GM23248 (cell line): ENCODE measurements at regions not wholly inside any gene's neighbourhood (a gene's known extent, or its start where the extent isn't known, plus 50 kb on each side); places are given as distances from the start of the nearest gene placed in this dataset.

Experiments
- DNase-seq: peaks from one replicate; pipeline ENCODE4 v3.0.0-alpha.2; 2015
- H2AFZ ChIP-seq: fragments of 200-600 bp; sonication (generic); 2 replicates; pipeline ENCODE4 v1.6.1; 2016; ENCODE audit warnings: antibody characterized with exemption
- H3F3A ChIP-seq: fragments of 200-600 bp; sonication (generic); 2 replicates; pipeline ENCODE4 v1.6.1; 2016; ENCODE audit warnings: mild to moderate bottlenecking, antibody characterized with exemption, mixed run types; ENCODE audit not compliant: insufficient read depth
- H3K27ac ChIP-seq: fragments of 200-600 bp; sonication (generic); 2 replicates; pipeline ENCODE4 v1.5.1; 2016; ENCODE audit warnings: mild to moderate bottlenecking
- H3K27me3 ChIP-seq: fragments of 200-600 bp; sonication (generic); replicated peaks from 2 replicates; pipeline ENCODE4 v1.6.1; 2016; ENCODE audit warnings: mild to moderate bottlenecking; ENCODE audit not compliant: insufficient read depth
- H3K36me3 ChIP-seq: fragments of 200-600 bp; sonication (generic); 2 replicates; pipeline ENCODE4 v1.6.1; 2016; ENCODE audit warnings: low read depth, mild to moderate bottlenecking
- H3K4me1 ChIP-seq: fragments of 200-600 bp; sonication (generic); 2 replicates; pipeline ENCODE4 v1.6.1; 2016; ENCODE audit warnings: mild to moderate bottlenecking; ENCODE audit not compliant: insufficient read depth
- H3K4me2 ChIP-seq: fragments of 200-600 bp; sonication (generic); one replicate; pipeline ENCODE4 v1.6.1; 2016; ENCODE audit warnings: mild to moderate bottlenecking; ENCODE audit not compliant: unreplicated experiment
- H3K4me3 ChIP-seq: fragments of 200-600 bp; sonication (generic); 2 replicates; pipeline ENCODE4 v1.5.1; 2016; ENCODE audit warnings: mild to moderate bottlenecking
- H3K79me2 ChIP-seq: fragments of 200-600 bp; sonication (generic); 2 replicates; pipeline ENCODE4 v1.6.1; 2016; ENCODE audit warnings: mild to moderate bottlenecking; ENCODE audit not compliant: insufficient read depth
- H3K9ac ChIP-seq: fragments of 200-600 bp; sonication (generic); 2 replicates; pipeline ENCODE4 v1.6.1; 2016; ENCODE audit warnings: mild to moderate bottlenecking
- H3K9me2 ChIP-seq: fragments of 200-600 bp; sonication (generic); 2 replicates; pipeline ENCODE4 v1.6.1; 2016; ENCODE audit warnings: mixed run types, mild to moderate bottlenecking, moderate library complexity; ENCODE audit not compliant: insufficient read depth
- H3K9me3 ChIP-seq: fragments of 200-600 bp; sonication (generic); one replicate; pipeline ENCODE4 v1.6.1; 2017; ENCODE audit warnings: low read depth
- H4K20me1 ChIP-seq: fragments of 200-600 bp; sonication (generic); 2 replicates; pipeline ENCODE4 v1.6.0; 2016; ENCODE audit not compliant: insufficient read depth
- EZH2 ChIP-seq: fragments of 200-600 bp; sonication (generic); IDR thresholded peaks from 2 replicates; pipeline ENCODE4 v1.6.1; 2018; ENCODE audit warnings: antibody characterized with exemption, mild to moderate bottlenecking; ENCODE audit not compliant: insufficient read depth, poor library complexity, severe bottlenecking
- EZH2phosphoT487 ChIP-seq: fragments of 200-600 bp; sonication (generic); IDR thresholded peaks from 2 replicates; pipeline ENCODE4 v1.6.1; 2018; ENCODE audit warnings: antibody characterized with exemption, moderate library complexity, mild to moderate bottlenecking, low read depth; ENCODE audit not compliant: insufficient read depth
- WGBS, 2 experiments: methylation state at CpG; one replicate each; pipeline ENCODE4 v1.1.6; 2015 to 2017; ENCODE audit warnings: low lambda C conversion rate in 2 of 2, low coverage in 1 of 2; ENCODE audit errors: missing lambda C conversion rate in 2 of 2; 5-methylcytosine and 5-hydroxymethylcytosine counted together
- in situ Hi-C: fragments of 300-500 bp; cut with MboI; formaldehyde crosslinking; loops from 2 replicates; pipeline ENCODE4 v1.15.0; 2020

DNA sequence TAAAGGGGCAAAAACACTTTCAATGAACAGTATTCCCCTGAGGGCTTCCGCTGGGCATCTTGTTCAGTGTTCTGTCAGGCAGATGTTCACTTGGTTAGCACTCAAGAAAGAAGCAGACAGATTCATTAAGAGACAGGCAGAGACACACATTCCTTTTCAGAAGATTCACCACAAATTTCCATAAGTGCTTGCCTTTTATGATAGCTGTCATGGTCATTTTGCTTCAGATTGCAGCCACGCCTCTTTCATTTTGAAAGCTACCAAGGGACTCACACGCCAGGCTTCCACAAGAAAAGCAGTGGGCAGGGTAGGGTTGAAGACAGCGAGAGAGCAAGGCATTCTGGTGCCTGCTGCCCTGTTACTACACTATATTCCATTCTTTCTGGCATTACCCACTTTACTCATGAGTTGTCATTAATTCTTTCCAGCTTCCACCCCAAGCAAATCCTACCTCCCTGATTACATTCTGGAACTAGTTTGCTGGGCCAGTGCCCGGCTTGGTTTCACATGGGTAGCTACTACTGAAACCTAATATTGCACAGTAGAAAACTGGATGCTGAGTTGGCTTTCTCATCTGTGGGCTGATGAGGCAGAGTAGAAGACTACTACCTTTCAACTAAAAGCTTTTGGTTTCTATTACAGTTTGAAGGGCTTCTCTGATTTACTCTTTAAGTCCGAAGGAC is 91.2 kb upstream of the COL24A1 start:
- peak overlapping the region; percentile 71 for H3K4me2 ChIP-seq
- H3K36me3 ChIP-seq = no peaks in the 10 kb centered on the region
- 1% methylated on average over 6 of the region's 6 CpGs for WGBS, 2 experiments
- peak; percentile 72 for DNase-seq
- H3K9me3 ChIP-seq = no peaks in the 10 kb centered on the region
- no peaks in the 10 kb centered on the region for H3K4me1 ChIP-seq
- H3K4me3 ChIP-seq = peak overlapping the region; percentile 61
- no peak for TF ChIP-seq EZH2phosphoT487
- TF ChIP-seq EZH2 = no peak
- H3K9ac ChIP-seq = peak overlapping the region; percentile 17; the same call in 1 of the 2 replicates
- H3K9me2 ChIP-seq = no peaks in the 10 kb centered on the region
- H3K27me3 ChIP-seq = no peaks in the 10 kb centered on the region
- peak overlapping the region; percentile 65 for H2AFZ ChIP-seq
- H3F3A ChIP-seq = peaks cover 12% of the 10 kb centered on the region; the same call in 1 of the 2 replicates
- H4K20me1 ChIP-seq = no peaks in the 10 kb centered on the region
- no peaks in the 10 kb centered on the region for H3K79me2 ChIP-seq
- in situ Hi-C loops = no loop called here
- no peak overlapping the region for H3K27ac ChIP-seq

DNA sequence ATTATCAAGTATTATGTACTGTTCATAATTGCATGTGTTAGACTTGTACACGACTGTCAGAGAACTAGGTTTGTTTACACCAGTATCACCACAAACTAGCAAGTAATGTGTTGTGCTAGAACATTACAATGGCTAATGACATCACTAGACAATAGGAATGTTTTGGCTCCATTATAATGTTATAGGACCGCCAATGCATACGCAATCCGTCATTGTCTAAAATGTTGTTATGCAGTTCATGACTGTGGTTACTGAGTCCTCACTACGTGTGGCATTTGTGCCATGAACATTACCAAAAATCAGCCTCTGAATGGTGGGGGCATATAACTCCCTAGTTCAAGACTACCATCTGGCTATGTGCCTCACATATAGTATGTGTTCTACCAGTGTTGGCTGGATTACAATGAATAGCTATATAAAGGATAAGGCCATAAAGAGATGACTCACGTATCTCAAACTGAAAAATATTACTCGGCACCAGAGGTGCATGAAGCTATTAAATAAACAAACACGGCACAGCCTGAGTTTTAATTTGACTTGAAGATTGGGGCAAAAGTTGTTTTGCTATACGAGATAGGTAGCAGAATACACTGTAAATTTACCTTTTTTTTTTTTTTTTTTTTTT is 89.1 kb upstream of the COL24A1 start:
- DNase-seq = no peak
- Histone ChIP-seq H4K20me1 (no peaks in the 10 kb centered on the region), H3K79me2 (no peaks in the 10 kb centered on the region), H3K9me2 (no peaks in the 10 kb centered on the region), H3K4me3 (no peak overlapping the region), H3K27me3 (no peaks in the 10 kb centered on the region), H3K9me3 (no peaks in the 10 kb centered on the region), H3K27ac (no peak overlapping the region), H3K4me1 (no peaks in the 10 kb centered on the region), H3K4me2 (no peak overlapping the region), H3K9ac (no peak overlapping the region), H3F3A (peaks cover 12% of the 10 kb centered on the region; the same call in 1 of the 2 replicates), H2AFZ (no peak overlapping the region), H3K36me3 (no peaks in the 10 kb centered on the region)
- in situ Hi-C loops = no loop called here
- WGBS, 2 experiments = 86 to 89% methylated on average over 9 of the region's 9 CpGs
- TF ChIP-seq EZH2 (no peak), EZH2phosphoT487 (no peak)

DNA sequence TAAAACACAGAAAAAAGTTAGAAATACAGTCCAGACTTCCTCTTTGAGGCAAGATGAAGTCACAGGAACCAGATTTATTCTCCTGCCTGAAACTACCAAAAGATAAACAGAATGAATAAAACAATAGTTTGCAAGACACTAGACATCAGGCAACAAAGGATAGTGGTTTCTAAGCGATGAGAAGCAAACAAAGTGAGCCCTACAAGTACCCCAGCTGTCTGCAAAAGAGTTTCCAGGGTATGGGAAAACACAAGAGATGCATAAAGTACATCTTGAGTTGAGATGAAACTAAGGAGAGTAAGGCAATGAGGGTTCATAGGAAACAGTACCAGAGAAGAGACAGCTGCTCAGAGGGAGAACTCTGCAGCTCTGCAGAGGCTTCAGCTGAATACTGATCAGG is 83.3 kb upstream of the COL24A1 start:
- H2AFZ ChIP-seq = no peak overlapping the region
- H4K20me1 ChIP-seq = no peaks in the 10 kb centered on the region
- H3K4me1 ChIP-seq = no peaks in the 10 kb centered on the region
- 29 to 40% methylated on average over 1 of the region's 1 CpG for WGBS, 2 experiments
- TF ChIP-seq EZH2 = no peak
- no peak for TF ChIP-seq EZH2phosphoT487
- no peaks in the 10 kb centered on the region for H3K36me3 ChIP-seq
- no peak overlapping the region for H3K27ac ChIP-seq
- H3F3A ChIP-seq = no peaks in the 10 kb centered on the region
- no peaks in the 10 kb centered on the region; the same call in 1 of the 2 replicates for H3K27me3 ChIP-seq
- peaks cover 5% of the 10 kb centered on the region for H3K9me3 ChIP-seq
- in situ Hi-C loops = no loop called here
- H3K4me2 ChIP-seq = no peak overlapping the region
- DNase-seq = no peak
- H3K9me2 ChIP-seq = no peaks in the 10 kb centered on the region
- no peak overlapping the region for H3K4me3 ChIP-seq
- H3K79me2 ChIP-seq = no peaks in the 10 kb centered on the region
- no peak overlapping the region for H3K9ac ChIP-seq

DNA sequence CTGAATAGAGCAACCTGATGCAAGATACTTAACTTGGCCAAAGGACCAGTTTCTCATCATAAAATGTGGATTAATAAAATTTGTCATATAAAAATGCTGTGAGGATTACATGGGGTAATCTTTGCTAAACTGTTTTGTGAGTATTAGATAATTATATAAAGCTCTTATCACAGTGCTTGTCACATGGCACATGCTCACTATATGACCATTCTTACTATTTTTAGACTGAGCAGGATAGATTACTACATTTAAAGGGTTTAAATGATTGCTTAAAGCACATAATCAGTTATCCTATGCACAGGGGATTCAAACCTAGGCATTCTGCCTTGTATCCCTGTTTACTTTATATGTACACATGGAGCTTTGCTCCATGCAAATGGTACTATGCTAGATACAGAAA is 82.9 kb upstream of the COL24A1 start:
- Histone ChIP-seq H3K4me3 (no peak overlapping the region), H2AFZ (no peak overlapping the region), H3K9me2 (no peaks in the 10 kb centered on the region), H3K36me3 (no peaks in the 10 kb centered on the region), H3K9me3 (peaks cover 5% of the 10 kb centered on the region), H3F3A (no peaks in the 10 kb centered on the region), H3K9ac (no peak overlapping the region), H3K4me1 (no peaks in the 10 kb centered on the region), H3K4me2 (no peak overlapping the region), H3K27me3 (no peaks in the 10 kb centered on the region; the same call in 1 of the 2 replicates), H4K20me1 (no peaks in the 10 kb centered on the region), H3K27ac (no peak overlapping the region), H3K79me2 (no peaks in the 10 kb centered on the region)
- TF ChIP-seq EZH2phosphoT487 (no peak), EZH2 (no peak)
- in situ Hi-C loops = no loop called here
- DNase-seq = no peak
